ENCODE measurements at regions not wholly inside any gene's neighbourhood (a gene's known extent, or its start where the extent isn't known, plus 50 kb on each side); places are given as distances from the start of the nearest gene placed in this dataset.

- no peaks in the 10 kb centered on the region for H3K27me3 ChIP-seq (ENCODE audit: insufficient read depth)
- no peaks in the 10 kb centered on the region for H3K9me2 ChIP-seq (ENCODE audit: insufficient read depth)
- H3K27me3 Mint-ChIP-seq (ENCODE audit: insufficient read depth, low read depth, poor library complexity), result peaks cover 6% of the 10 kb centered on the region
- DNase-seq (ENCODE audit: low spot score) (no peak), ATAC-seq (no peak)
- no peaks in the 10 kb centered on the region for H3F3A ChIP-seq (replicated peaks; ENCODE audit: low read depth)
- peaks cover 98% of the 10 kb centered on the region for H3K9me3 Mint-ChIP-seq
- no peaks in the 10 kb centered on the region for H3K4me1 Mint-ChIP-seq
- peaks cover 59% of the 10 kb centered on the region for H3K36me3 Mint-ChIP-seq (ENCODE audit: low read depth)
- H3K79me2 ChIP-seq (replicated peaks; ENCODE audit: insufficient read depth), result no peaks in the 10 kb centered on the region
- no peak overlapping the region for H3K4me3 ChIP-seq
- H3K36me3 ChIP-seq (ENCODE audit: insufficient read depth), result no peaks in the 10 kb centered on the region
- no peaks in the 10 kb centered on the region for H3K4me1 ChIP-seq (ENCODE audit: insufficient read depth)
- no peak overlapping the region for H3K27ac Mint-ChIP-seq
- H3K4me2 ChIP-seq, result no peak overlapping the region
- H3K4me3 Mint-ChIP-seq, result no peak overlapping the region
- H4K20me1 ChIP-seq (replicated peaks; ENCODE audit: insufficient read depth), result no peaks in the 10 kb centered on the region
- H3K27ac ChIP-seq (ENCODE audit: low read depth), result no peak overlapping the region
- no peak for TF ChIP-seq ZNF331 (CRISPR knock-in tag; IDR thresholded peaks at IDR 0.05; ENCODE audit: low read depth)
- no peak for TF ChIP-seq REST (IDR thresholded peaks at IDR 0.05; ENCODE audit: unreplicated experiment)
- no peak for TF ChIP-seq NANOG (IDR thresholded peaks at IDR 0.05; ENCODE audit: borderline replicate concordance)
- no peak for TF ChIP-seq EZH2phosphoT487 (IDR thresholded peaks at IDR 0.05; ENCODE audit: unreplicated experiment)
- no peak for TF ChIP-seq POLR2AphosphoS5 (IDR thresholded peaks at IDR 0.05; ENCODE audit: low read depth)
- no peak for TF ChIP-seq EZH2 (IDR thresholded peaks at IDR 0.05; ENCODE audit: low read depth, unreplicated experiment)
- TF ChIP-seq JUNB (IDR thresholded peaks at IDR 0.05; ENCODE audit: unreplicated experiment), result no peak
- no peak for TF ChIP-seq ETS1 (IDR thresholded peaks at IDR 0.05)
- TF ChIP-seq ZNF114 (CRISPR knock-in tag; IDR thresholded peaks at IDR 0.05), result no peak
- TF ChIP-seq ZNF462 (CRISPR knock-in tag; IDR thresholded peaks at IDR 0.05), result no peak
- no peak for TF ChIP-seq CTCF (conservative IDR thresholded peaks at IDR 0.05; ENCODE audit: low read depth in 2 of 2)
- no peak for TF ChIP-seq STAT1 (IDR thresholded peaks at IDR 0.05; ENCODE audit: unreplicated experiment)
- H2AFZ ChIP-seq, result no peak overlapping the region
Observed at GRCh38 chr22:47406180-47406834, 643.9 kb downstream of the TBC1D22A start.

Measured in GM23338 (cell line).